ENCODE measurements at regions not wholly inside any gene's neighbourhood (a gene's known extent, or its start where the extent isn't known, plus 50 kb on each side); places are given as distances from the start of the nearest gene placed in this dataset.

DNA sequence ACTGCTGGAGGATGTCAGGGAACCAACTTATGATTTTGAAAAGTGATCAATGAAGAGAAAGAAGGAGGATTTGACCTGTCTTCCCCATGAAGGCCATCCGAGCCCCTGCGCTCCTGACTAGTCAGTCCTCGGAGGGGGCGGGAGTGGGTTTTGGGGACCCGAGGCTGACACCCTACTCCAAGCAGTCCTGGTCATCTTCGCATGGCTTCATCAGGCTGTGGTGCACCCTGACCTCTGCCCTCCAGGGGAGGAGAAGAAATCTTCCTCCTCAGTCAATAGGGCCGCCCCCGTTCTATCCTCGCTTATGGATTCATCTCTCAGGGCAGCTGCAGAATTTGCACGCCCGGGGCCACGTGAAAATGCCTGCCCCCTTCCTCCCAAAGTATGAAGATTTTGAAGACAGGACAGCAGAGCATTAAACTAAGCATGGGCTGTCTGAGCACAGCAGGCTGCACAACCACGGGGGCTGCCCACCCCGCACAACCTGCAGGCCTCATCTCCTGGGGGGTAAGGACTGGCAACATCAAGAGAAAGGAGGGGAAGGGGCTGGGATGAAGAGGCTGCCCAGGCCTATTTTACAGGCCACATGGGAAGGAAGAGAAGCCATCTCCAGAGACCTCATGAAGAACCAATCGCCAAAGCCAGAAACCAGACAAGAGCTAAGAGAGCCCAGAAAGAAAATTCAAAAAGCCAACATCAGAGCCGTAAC, 138.1 kb upstream of the PHACTR3 start:
- Histone ChIP-seq H3K36me3 (ENCODE audit: insufficient read depth) (no peaks in the 10 kb centered on the region), H3K4me3 (ENCODE audit: low read depth, low read length) (no peak overlapping the region), H3K27ac (ENCODE audit: low read depth) (no peak overlapping the region), H3K4me1 (ENCODE audit: insufficient read depth) (no peaks in the 10 kb centered on the region)
- 93% methylated on average over 16 of the region's 16 CpGs for WGBS
- DNase-seq (ENCODE audit: extremely low spot score): no peak

DNA sequence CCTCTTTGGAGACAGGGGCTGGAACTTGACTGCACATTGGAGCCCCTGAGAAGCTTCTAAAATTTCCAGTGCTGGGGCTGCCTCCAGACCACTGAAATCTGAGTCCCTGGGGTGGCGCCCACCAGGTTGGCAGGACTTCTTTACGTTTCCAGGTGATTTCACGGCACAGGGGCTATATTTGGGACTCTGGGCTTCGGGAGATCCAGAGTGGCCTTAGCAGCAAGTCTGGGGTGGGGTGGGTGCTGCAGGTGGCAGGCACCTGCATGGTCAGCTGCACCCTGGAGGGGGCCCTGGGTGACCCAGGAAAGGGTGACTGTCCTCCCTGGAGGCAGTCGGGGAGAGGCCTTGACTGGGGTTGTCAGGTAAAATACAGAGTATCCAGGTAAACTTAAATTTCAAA, 135.5 kb upstream of the PHACTR3 start:
- WGBS: 87% methylated on average over 5 of the region's 5 CpGs
- H3K4me1 ChIP-seq (ENCODE audit: insufficient read depth): no peaks in the 10 kb centered on the region
- no peak for DNase-seq (ENCODE audit: extremely low spot score)
- H3K36me3 ChIP-seq (ENCODE audit: insufficient read depth): no peaks in the 10 kb centered on the region
- no peak overlapping the region for H3K4me3 ChIP-seq (ENCODE audit: low read depth, low read length)
- no peak overlapping the region for H3K27ac ChIP-seq (ENCODE audit: low read depth)

DNA sequence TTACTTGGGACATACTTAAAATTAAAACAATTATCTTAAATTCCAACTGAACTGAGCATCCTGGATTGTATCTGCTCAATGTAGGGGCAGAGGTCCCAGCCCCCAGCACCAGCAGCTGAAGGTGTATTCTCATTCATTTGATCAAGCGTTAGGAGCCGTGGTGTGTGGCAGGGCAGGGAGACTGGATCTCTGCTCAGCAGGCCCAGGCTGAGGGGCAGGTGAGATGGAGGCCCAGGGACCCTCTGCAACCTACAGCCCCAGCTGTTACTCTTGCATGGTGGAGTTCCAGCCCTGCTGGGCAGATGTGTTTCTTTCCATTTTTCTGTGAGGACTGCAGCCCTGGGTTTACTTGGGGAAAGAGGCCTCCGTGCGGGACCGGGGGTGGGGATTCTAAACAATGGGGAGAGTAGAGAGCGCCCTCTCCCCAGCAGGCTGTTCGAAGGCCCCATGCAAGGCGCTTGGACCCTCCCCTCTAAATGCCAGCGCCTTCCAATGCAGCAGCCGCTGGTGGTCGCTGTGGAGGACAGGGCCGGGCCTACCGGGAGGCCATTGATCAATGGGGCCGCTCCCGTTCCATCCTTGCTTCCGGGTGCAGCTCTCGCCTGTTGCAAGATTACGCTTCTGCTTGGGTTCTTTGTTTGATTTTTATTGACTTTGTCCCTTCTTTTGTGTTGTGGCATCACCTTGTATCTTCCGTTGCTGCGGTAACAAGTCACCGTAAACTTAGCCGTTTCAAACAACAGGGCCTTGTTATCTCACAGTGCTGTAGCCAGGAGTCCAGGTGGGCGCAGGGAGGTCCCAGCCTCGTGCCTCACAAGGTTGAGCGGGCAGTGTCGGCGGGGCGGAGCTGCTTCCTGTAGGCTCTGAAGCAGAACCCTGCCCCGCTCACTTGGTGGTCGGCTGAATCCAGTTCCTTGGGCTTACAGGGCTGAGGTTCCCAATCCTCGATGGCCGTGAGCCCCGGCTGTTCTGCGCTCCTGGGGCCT, 134.8 kb upstream of the PHACTR3 start:
- DNase-seq (ENCODE audit: extremely low spot score): no peak
- no peaks in the 10 kb centered on the region for H3K4me1 ChIP-seq (ENCODE audit: insufficient read depth)
- H3K36me3 ChIP-seq (ENCODE audit: insufficient read depth): no peaks in the 10 kb centered on the region
- 78% methylated on average over 34 of the region's 34 CpGs for WGBS
- H3K27ac ChIP-seq (ENCODE audit: low read depth): no peak overlapping the region
- H3K4me3 ChIP-seq (ENCODE audit: low read depth, low read length): no peak overlapping the region

- H3K4me1 ChIP-seq (ENCODE audit: insufficient read depth): no peaks in the 10 kb centered on the region
- 95% methylated on average over 20 of the region's 20 CpGs for WGBS
- no peak for DNase-seq (ENCODE audit: extremely low spot score)
- no peak overlapping the region for H3K4me3 ChIP-seq (ENCODE audit: low read depth, low read length)
- no peak overlapping the region for H3K27ac ChIP-seq (ENCODE audit: low read depth)
- no peaks in the 10 kb centered on the region for H3K36me3 ChIP-seq (ENCODE audit: insufficient read depth)
Measured at GRCh38 chr20:59470521-59470920, 133.8 kb upstream of the PHACTR3 start.

DNA sequence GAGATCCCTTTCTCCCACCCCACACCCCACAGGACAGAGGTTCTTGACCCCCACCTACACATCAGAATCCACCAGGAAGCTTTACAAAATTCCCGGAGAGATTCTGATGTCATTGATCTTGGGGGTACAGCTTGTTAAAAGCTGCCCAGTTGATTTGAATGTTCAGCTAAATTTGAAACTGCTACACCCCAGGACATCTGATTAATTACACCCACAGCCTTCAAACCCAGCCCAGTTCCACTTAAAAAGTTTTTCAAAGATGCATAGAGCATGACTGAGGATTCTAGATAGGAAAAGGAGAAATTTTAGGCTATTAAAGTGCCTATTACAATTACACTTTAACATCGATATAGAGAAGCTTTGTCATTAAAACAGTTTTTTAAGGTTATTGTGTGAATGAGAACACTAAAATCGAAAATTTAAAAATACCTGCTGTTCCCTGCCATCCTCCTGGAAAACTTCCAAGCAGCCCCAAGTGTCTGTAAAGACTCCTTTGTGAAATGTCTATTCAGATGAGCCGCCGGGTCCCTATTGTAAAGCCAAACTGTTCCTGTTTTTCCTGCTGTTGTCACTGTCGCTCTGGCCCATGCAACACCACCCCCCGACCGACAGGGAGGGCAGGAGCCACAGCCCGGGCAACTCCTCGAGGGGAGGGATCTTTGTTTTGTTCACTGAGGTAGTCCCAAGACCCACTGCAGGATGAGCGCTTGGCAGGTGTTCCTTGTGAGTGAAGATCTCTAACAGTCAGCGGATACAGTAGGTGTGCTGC, 132.5 kb upstream of the PHACTR3 start:
- DNase-seq (ENCODE audit: extremely low spot score): no peak
- H3K36me3 ChIP-seq (ENCODE audit: insufficient read depth): no peaks in the 10 kb centered on the region
- WGBS: 68% methylated on average over 12 of the region's 12 CpGs

DNA sequence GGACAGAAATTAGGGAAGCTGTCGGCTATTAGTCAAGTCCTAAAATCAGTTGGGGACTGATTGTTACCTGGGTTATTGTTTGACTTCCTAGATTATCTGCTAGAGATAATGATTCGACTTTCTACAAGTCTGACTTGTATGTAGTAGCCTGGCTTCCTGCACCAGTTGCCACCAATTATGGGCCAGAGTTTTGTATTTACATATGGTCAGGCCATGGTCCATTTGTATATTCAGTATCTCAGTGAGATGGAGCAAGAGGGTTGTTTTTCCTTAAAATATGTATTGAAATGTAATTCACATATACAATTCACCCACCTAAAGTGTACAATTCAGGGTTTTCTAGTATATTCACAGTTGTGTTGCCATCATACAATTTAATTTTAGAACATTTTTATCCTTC, 130.6 kb upstream of the PHACTR3 start:
- Histone ChIP-seq H3K27ac (ENCODE audit: low read depth) (no peak overlapping the region), H3K4me1 (ENCODE audit: insufficient read depth) (no peaks in the 10 kb centered on the region), H3K36me3 (ENCODE audit: insufficient read depth) (no peaks in the 10 kb centered on the region), H3K4me3 (ENCODE audit: low read depth, low read length) (no peak overlapping the region)
- WGBS: 79% methylated on average over 2 of the region's 2 CpGs
- no peak for DNase-seq (ENCODE audit: extremely low spot score)

More for the DNA sequence above, 132.5 kb upstream of the PHACTR3 start:
- Histone ChIP-seq H3K4me1 (ENCODE audit: insufficient read depth) (no peaks in the 10 kb centered on the region), H3K4me3 (ENCODE audit: low read depth, low read length) (no peak overlapping the region), H3K27ac (ENCODE audit: low read depth) (no peak overlapping the region)

GRCh38 chr20:59481067-59481466, 123.3 kb upstream of the PHACTR3 start:
- Histone ChIP-seq H3K4me1 (ENCODE audit: insufficient read depth) (no peaks in the 10 kb centered on the region), H3K27ac (ENCODE audit: low read depth) (no peak overlapping the region), H3K36me3 (ENCODE audit: insufficient read depth) (no peaks in the 10 kb centered on the region), H3K4me3 (ENCODE audit: low read depth, low read length) (no peak overlapping the region)
- no peak for DNase-seq (ENCODE audit: extremely low spot score)
- whole genome bisulfite sequencing: 62% methylated on average over 10 of the region's 10 CpGs

GRCh38 chr20:59481477-59482018, 122.8 kb upstream of the PHACTR3 start:
- H3K27ac ChIP-seq (ENCODE audit: low read depth): no peak overlapping the region
- H3K36me3 ChIP-seq (ENCODE audit: insufficient read depth): no peaks in the 10 kb centered on the region
- H3K4me1 ChIP-seq (ENCODE audit: insufficient read depth): no peaks in the 10 kb centered on the region
- no peak overlapping the region for H3K4me3 ChIP-seq (ENCODE audit: low read depth, low read length)
- 85% methylated on average over 10 of the region's 10 CpGs for WGBS
- DNase-seq (ENCODE audit: extremely low spot score): no peak

GRCh38 chr20:59482351-59483187, 121.8 kb upstream of the PHACTR3 start:
- Histone ChIP-seq H3K4me3 (ENCODE audit: low read depth, low read length) (no peak overlapping the region), H3K4me1 (ENCODE audit: insufficient read depth) (no peaks in the 10 kb centered on the region), H3K27ac (ENCODE audit: low read depth) (no peak overlapping the region), H3K36me3 (ENCODE audit: insufficient read depth) (no peaks in the 10 kb centered on the region)
- DNase-seq (ENCODE audit: extremely low spot score): no peak
- WGBS: 80% methylated on average over 17 of the region's 17 CpGs

- no peaks in the 10 kb centered on the region for H3K36me3 ChIP-seq (ENCODE audit: insufficient read depth)
- 87% methylated on average over 5 of the region's 5 CpGs for WGBS
- no peak for DNase-seq (ENCODE audit: extremely low spot score)
- no peaks in the 10 kb centered on the region for H3K4me1 ChIP-seq (ENCODE audit: insufficient read depth)
- no peak overlapping the region for H3K27ac ChIP-seq (ENCODE audit: low read depth)
- H3K4me3 ChIP-seq (ENCODE audit: low read depth, low read length): no peak overlapping the region
Measured at GRCh38 chr20:59483481-59483880, 120.9 kb upstream of the PHACTR3 start.

DNA sequence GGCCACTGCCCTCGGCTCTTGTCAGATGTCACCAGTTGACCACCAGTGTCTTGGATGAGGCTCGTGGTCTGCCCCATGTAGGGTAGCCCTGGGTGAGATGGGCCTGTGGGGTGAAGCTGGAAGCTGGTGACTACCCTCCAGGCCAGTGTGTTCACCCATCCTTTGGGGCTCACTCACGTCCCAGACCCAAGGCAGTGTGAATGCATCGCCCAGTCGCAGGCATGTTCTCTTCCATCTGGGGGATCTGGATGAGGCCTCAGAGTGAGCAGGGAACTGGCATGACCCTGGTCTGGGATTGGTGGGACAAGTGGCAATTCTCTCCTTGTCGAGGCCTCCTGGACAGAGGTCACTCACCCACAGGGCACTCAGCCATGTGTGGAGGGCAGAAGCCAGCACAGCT, 120.1 kb upstream of the PHACTR3 start:
- H3K4me3 ChIP-seq (ENCODE audit: low read depth, low read length): no peak overlapping the region
- DNase-seq (ENCODE audit: extremely low spot score): no peak
- no peaks in the 10 kb centered on the region for H3K4me1 ChIP-seq (ENCODE audit: insufficient read depth)
- no peaks in the 10 kb centered on the region for H3K36me3 ChIP-seq (ENCODE audit: insufficient read depth)
- H3K27ac ChIP-seq (ENCODE audit: low read depth): no peak overlapping the region
- WGBS: 78% methylated on average over 6 of the region's 6 CpGs

- H3K36me3 ChIP-seq (ENCODE audit: insufficient read depth): no peaks in the 10 kb centered on the region
- WGBS: 84% methylated on average over 8 of the region's 8 CpGs
- H3K27ac ChIP-seq (ENCODE audit: low read depth): no peak overlapping the region
- no peak for DNase-seq (ENCODE audit: extremely low spot score)
- H3K4me1 ChIP-seq (ENCODE audit: insufficient read depth): no peaks in the 10 kb centered on the region
- H3K4me3 ChIP-seq (ENCODE audit: low read depth, low read length): no peak overlapping the region
Measured at GRCh38 chr20:59485576-59486454, 118.5 kb upstream of the PHACTR3 start.
